ENCODE measurements at regions not wholly inside any gene's neighbourhood (a gene's known extent, or its start where the extent isn't known, plus 50 kb on each side); places are given as distances from the start of the nearest gene placed in this dataset.
A peak's percentile ranks its signal among the peaks of the same experiment; 100 is the strongest.

GRCh38 chr10:2924431-2924830 is 142.9 kb upstream of the PFKP start:
- DNase-seq (ENCODE audit: extremely low spot score, unreplicated experiment): no peak
- Mint-ChIP-seq H3K4me1 (ENCODE audit: unreplicated experiment) (peaks cover 43% of the 10 kb centered on the region), H3K27ac (ENCODE audit: unreplicated experiment) (no peak overlapping the region), H3K9me3 (ENCODE audit: unreplicated experiment) (no peaks in the 10 kb centered on the region), H3K27me3 (ENCODE audit: unreplicated experiment) (peaks cover 2% of the 10 kb centered on the region), H3K36me3 (ENCODE audit: unreplicated experiment) (no peaks in the 10 kb centered on the region), H3K4me3 (ENCODE audit: unreplicated experiment) (no peak overlapping the region)
- no peak for TF ChIP-seq CTCF (IDR thresholded peaks at IDR 0.05)

DNA sequence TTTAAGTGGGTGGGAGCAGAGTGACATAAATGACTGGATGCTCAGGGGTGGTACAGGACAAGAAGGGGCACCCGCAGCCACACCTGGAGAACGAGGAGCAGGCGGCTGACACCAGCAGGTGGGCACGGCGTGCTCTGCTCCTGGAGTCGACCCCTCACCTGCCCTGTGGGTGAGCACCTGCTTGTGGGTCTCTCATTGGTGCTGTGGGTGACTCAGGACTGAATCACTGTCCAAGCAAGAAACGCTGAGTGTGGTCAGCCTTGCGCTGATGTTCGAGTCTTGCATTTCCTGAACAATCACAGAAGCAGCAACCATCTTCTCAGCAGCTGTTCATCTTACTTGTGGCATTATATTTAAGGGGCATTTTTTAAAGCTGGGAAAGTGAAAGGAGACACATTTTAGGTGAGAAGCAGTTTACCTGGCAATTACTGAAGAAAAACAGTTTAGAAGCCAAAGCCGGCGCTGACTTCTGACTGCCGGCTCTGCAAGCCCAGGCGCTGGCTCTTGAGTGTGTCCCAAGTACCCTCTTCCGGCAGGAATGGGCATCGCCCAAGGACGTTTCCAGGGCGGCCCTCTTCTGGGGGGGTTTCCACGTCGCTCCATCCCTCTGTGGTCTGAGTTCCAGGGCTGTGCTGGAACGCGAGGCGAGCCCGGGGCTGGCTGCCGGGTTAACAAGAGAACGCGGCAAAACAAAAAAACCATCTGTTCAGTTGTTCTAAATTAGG is 145.2 kb upstream of the PFKP start:
- peaks cover 40% of the 10 kb centered on the region for H3K4me1 Mint-ChIP-seq (ENCODE audit: unreplicated experiment)
- H3K27me3 Mint-ChIP-seq (ENCODE audit: unreplicated experiment): peaks cover 3% of the 10 kb centered on the region
- no peaks in the 10 kb centered on the region for H3K36me3 Mint-ChIP-seq (ENCODE audit: unreplicated experiment)
- no peak overlapping the region for H3K27ac Mint-ChIP-seq (ENCODE audit: unreplicated experiment)
- DNase-seq (ENCODE audit: extremely low spot score, unreplicated experiment): no peak
- H3K9me3 Mint-ChIP-seq (ENCODE audit: unreplicated experiment): no peaks in the 10 kb centered on the region
- no peak overlapping the region for H3K4me3 Mint-ChIP-seq (ENCODE audit: unreplicated experiment)
- no peak for TF ChIP-seq CTCF (IDR thresholded peaks at IDR 0.05)

- peaks cover 35% of the 10 kb centered on the region for H3K4me1 Mint-ChIP-seq (ENCODE audit: unreplicated experiment)
Observed at GRCh38 chr10:2920637-2921036, 146.7 kb upstream of the PFKP start.

DNA sequence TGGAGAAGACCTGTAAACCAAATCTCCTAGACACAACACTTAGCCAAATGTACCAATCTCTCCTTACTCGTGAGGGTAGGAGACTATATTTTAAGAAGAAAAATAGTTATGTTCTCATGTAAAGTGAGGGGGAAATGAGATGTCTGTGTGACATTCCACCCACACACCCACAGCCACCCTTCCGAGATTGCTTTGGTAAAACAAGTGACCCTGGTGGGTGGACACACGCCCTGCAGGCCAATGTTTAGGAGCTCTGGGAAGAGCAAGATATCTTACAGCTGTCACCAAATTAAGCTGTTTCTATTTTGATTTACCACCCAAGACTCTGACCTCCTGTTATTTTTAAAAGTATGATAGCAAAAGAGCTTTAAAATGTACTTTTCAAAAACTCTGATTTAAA is 147.2 kb upstream of the PFKP start:
- Mint-ChIP-seq H3K4me1 (ENCODE audit: unreplicated experiment) (peaks cover 30% of the 10 kb centered on the region), H3K9me3 (ENCODE audit: unreplicated experiment) (no peaks in the 10 kb centered on the region), H3K4me3 (ENCODE audit: unreplicated experiment) (no peak overlapping the region), H3K27me3 (ENCODE audit: unreplicated experiment) (peaks cover 5% of the 10 kb centered on the region), H3K27ac (ENCODE audit: unreplicated experiment) (peak overlapping the region; percentile 34), H3K36me3 (ENCODE audit: unreplicated experiment) (no peaks in the 10 kb centered on the region)
- TF ChIP-seq CTCF (IDR thresholded peaks at IDR 0.05): no peak
- no peak for DNase-seq (ENCODE audit: extremely low spot score, unreplicated experiment)

More at GRCh38 chr10:2920637-2921036, 146.7 kb upstream of the PFKP start:
- no peaks in the 10 kb centered on the region for H3K36me3 Mint-ChIP-seq (ENCODE audit: unreplicated experiment)
- H3K4me3 Mint-ChIP-seq (ENCODE audit: unreplicated experiment): no peak overlapping the region
- peak; percentile 51 for DNase-seq (ENCODE audit: extremely low spot score, unreplicated experiment)
- H3K27ac Mint-ChIP-seq (ENCODE audit: unreplicated experiment): no peak overlapping the region
- TF ChIP-seq CTCF (IDR thresholded peaks at IDR 0.05): no peak
- no peaks in the 10 kb centered on the region for H3K9me3 Mint-ChIP-seq (ENCODE audit: unreplicated experiment)
- peaks cover 5% of the 10 kb centered on the region for H3K27me3 Mint-ChIP-seq (ENCODE audit: unreplicated experiment)

GRCh38 chr10:2919016-2919415 is 148.3 kb upstream of the PFKP start:
- DNase-seq (ENCODE audit: extremely low spot score, unreplicated experiment): no peak
- TF ChIP-seq CTCF (IDR thresholded peaks at IDR 0.05): no peak

More at GRCh38 chr10:2919016-2919415, 148.3 kb upstream of the PFKP start:
- H3K36me3 Mint-ChIP-seq (ENCODE audit: unreplicated experiment): no peaks in the 10 kb centered on the region
- H3K27me3 Mint-ChIP-seq (ENCODE audit: unreplicated experiment): peaks cover 15% of the 10 kb centered on the region
- no peak overlapping the region for H3K27ac Mint-ChIP-seq (ENCODE audit: unreplicated experiment)
- H3K9me3 Mint-ChIP-seq (ENCODE audit: unreplicated experiment): no peaks in the 10 kb centered on the region
- H3K4me3 Mint-ChIP-seq (ENCODE audit: unreplicated experiment): no peak overlapping the region
- peaks cover 28% of the 10 kb centered on the region for H3K4me1 Mint-ChIP-seq (ENCODE audit: unreplicated experiment)
